ENCODE measurements at regions not wholly inside any gene's neighbourhood (a gene's known extent, or its start where the extent isn't known, plus 50 kb on each side); places are given as distances from the start of the nearest gene placed in this dataset.

- Histone ChIP-seq H3T11ph (ENCODE audit: low read length) (no peak overlapping the region), H4K91ac (ENCODE audit: insufficient read length, low read depth, low read length) (no peak overlapping the region), H3K23ac (ENCODE audit: insufficient read length, low read depth, low read length) (no peak overlapping the region), H3K14ac (ENCODE audit: insufficient read depth, low read length) (no peak overlapping the region), H3K9me3 (ENCODE audit: control insufficient read depth, low read depth, low read length) (no peaks in the 10 kb centered on the region), H3K56ac (ENCODE audit: insufficient read length, low read depth, low read length) (no peak overlapping the region), H3K27ac (ENCODE audit: insufficient read length, low read depth, low read length) (no peak overlapping the region), H2AK5ac (ENCODE audit: insufficient read length, low read length) (no peak overlapping the region), H3K9ac (ENCODE audit: extremely low read depth, insufficient read length, low read length) (no peak overlapping the region), H2BK15ac (ENCODE audit: low read depth, low read length) (no peak overlapping the region), H4K8ac (replicated peaks; ENCODE audit: insufficient read length, low read depth, low read length) (no peak overlapping the region), H2BK12ac (ENCODE audit: insufficient read length, low read depth, low read length) (no peak overlapping the region), H3K4me2 (ENCODE audit: insufficient read depth, insufficient read length, low read length) (no peak overlapping the region), H2BK5ac (ENCODE audit: insufficient read length, low read length) (no peak overlapping the region), H2BK120ac (ENCODE audit: low read depth, low read length, poor library complexity, severe bottlenecking) (no peak overlapping the region), H3K79me2 (ENCODE audit: insufficient read depth, low read length) (no peaks in the 10 kb centered on the region), H3K79me1 (ENCODE audit: insufficient read depth, low read depth, low read length, poor library complexity, severe bottlenecking) (no peaks in the 10 kb centered on the region), H3K4me1 (ENCODE audit: insufficient read depth, low read length) (no peaks in the 10 kb centered on the region; the same call in 1 of the 2 replicates), H3K23me2 (ENCODE audit: insufficient read length, low read depth, low read length, poor library complexity, severe bottlenecking) (no peaks in the 10 kb centered on the region), H2BK20ac (ENCODE audit: low read depth, low read length, poor library complexity, severe bottlenecking) (no peak overlapping the region), H3K18ac (ENCODE audit: insufficient read length, low read depth, low read length) (no peak overlapping the region), H3K27me3 (ENCODE audit: insufficient read depth, low read length) (no peaks in the 10 kb centered on the region), H4K20me1 (ENCODE audit: control insufficient read depth, insufficient read depth, insufficient read length) (no peaks in the 10 kb centered on the region), H4K5ac (ENCODE audit: insufficient read length, low read depth, low read length) (no peak overlapping the region), H3K4ac (ENCODE audit: low read depth, low read length) (no peak overlapping the region), H2AFZ (ENCODE audit: low read length) (no peak overlapping the region)
- no peak overlapping the region; a peak in 1 of 7 replicates for H3K27ac Mint-ChIP-seq
- no peak for DNase-seq
- peaks cover 0 to under 1% of the 10 kb centered on the region in 2 experiments; a peak in 1 of 5 replicates for H3K9me3 Mint-ChIP-seq
- TF ChIP-seq CTCF (conservative IDR thresholded peaks at IDR 0.05), result no peak
- H3K27me3 Mint-ChIP-seq (ENCODE audit: low read depth), result no peaks in the 10 kb centered on the region; the same call in 1 of the 2 replicates
- H3K4me3 Mint-ChIP-seq, result no peak overlapping the region
- H3K4me1 Mint-ChIP-seq, result 0 out of 4 replicates have a peak, but pooled peaks cover 0 to 2% of the 10 kb centered on the region in 2 experiments
- H3K36me3 Mint-ChIP-seq (ENCODE audit: insufficient read depth in 1 of 3, low read depth in 3 of 3), result peaks cover 0 to under 1% (median 0%) of the 10 kb centered on the region in 3 experiments; a peak in 2 of 7 replicates
Measured at GRCh38 chr12:71046215-71046614, 111.6 kb downstream of the TSPAN8 start.

Data from H9 (cell line).